Tibial nerve (tissue), 4 donors: ENCODE measurements at regions not wholly inside any gene's neighbourhood (a gene's known extent, or its start where the extent isn't known, plus 50 kb on each side); places are given as distances from the start of the nearest gene placed in this dataset.
"Not testable (repeated sequence)": the region's sequence is repeated elsewhere in the genome, so short reads cannot be mapped to it uniquely, and the experiment has no call there.

Experiments
- DNase-seq, 2 donors: peaks; one replicate each; pipeline ENCODE4 v3.0.0-alpha.2; 2019; ENCODE audit warnings: low spot score in 2 of 2
- H3K27ac ChIP-seq, 4 donors: fragments of 200-600 bp; sonication (generic) in 3 of 4; one replicate each; pipeline ENCODE4 v1.5.1; 2017 to 2019; ENCODE audit warnings: mild to moderate bottlenecking in 1 of 4
- H3K27me3 ChIP-seq, 2 donors: fragments of 200-600 bp; sonication (generic) in 1 of 2; one replicate each; pipeline versions ENCODE4 v1.5.1 to v1.6.0; 2017 to 2019
- H3K36me3 ChIP-seq, 3 donors: fragments of 200-600 bp; sonication (generic); one replicate each; pipeline ENCODE4 v1.5.1; 2018 to 2019
- H3K4me1 ChIP-seq, 4 donors: fragments of 200-600 bp; sonication (generic) in 3 of 4; one replicate each; pipeline ENCODE4 v1.5.1; 2017 to 2019
- H3K4me3 ChIP-seq, 4 donors: fragments of 200-600 bp; sonication (generic) in 3 of 4; one replicate each; pipeline ENCODE4 v1.5.1; 2017 to 2019; ENCODE audit warnings: mild to moderate bottlenecking in 1 of 4, moderate library complexity in 1 of 4
- H3K9me3 ChIP-seq, 4 donors: fragments of 200-600 bp; sonication (generic) in 3 of 4; one replicate each; pipeline ENCODE4 v1.5.1; 2017 to 2019
- CTCF ChIP-seq, 5 experiments: fragments of 200-600 bp in 3 of 5; fragments of 450-650 bp in 2 of 5; sonication (generic) in 3 of 5; IDR thresholded peaks; one replicate each; pipeline ENCODE4 v1.5.1; 2016 to 2019; ENCODE audit warnings: antibody characterized with exemption in 5 of 5, mild to moderate bottlenecking in 3 of 5, moderate library complexity in 2 of 5
- EP300 ChIP-seq, 2 donors: sonication (generic); formaldehyde crosslinking; IDR thresholded peaks; one replicate each; pipeline ENCODE4 v1.6.1; 2017; ENCODE audit warnings: antibody characterized with exemption in 2 of 2, mild to moderate bottlenecking in 1 of 2
- POLR2A ChIP-seq, 2 donors: fragments of 450-650 bp; IDR thresholded peaks; one replicate each; pipeline ENCODE4 v1.6.1; 2017; ENCODE audit warnings: antibody characterized with exemption in 2 of 2, mild to moderate bottlenecking in 2 of 2, moderate library complexity in 2 of 2
- WGBS, 2 donors: methylation state at CpG; one replicate each; pipeline ENCODE4 v1.1.5; 2018; 5-methylcytosine and 5-hydroxymethylcytosine counted together

GRCh38 chrX:80508083-80508482, 87.8 kb downstream of the TENT5D start:
- not testable (repeated sequence) for H3K27ac ChIP-seq, H3K4me1 ChIP-seq, H3K9me3 ChIP-seq, H3K27me3 ChIP-seq, H3K36me3 ChIP-seq, DNase-seq, H3K4me3 ChIP-seq
- 64 to 83% methylated on average over 1 to 3 of the region's 3 CpGs for WGBS, 2 donors

DNA sequence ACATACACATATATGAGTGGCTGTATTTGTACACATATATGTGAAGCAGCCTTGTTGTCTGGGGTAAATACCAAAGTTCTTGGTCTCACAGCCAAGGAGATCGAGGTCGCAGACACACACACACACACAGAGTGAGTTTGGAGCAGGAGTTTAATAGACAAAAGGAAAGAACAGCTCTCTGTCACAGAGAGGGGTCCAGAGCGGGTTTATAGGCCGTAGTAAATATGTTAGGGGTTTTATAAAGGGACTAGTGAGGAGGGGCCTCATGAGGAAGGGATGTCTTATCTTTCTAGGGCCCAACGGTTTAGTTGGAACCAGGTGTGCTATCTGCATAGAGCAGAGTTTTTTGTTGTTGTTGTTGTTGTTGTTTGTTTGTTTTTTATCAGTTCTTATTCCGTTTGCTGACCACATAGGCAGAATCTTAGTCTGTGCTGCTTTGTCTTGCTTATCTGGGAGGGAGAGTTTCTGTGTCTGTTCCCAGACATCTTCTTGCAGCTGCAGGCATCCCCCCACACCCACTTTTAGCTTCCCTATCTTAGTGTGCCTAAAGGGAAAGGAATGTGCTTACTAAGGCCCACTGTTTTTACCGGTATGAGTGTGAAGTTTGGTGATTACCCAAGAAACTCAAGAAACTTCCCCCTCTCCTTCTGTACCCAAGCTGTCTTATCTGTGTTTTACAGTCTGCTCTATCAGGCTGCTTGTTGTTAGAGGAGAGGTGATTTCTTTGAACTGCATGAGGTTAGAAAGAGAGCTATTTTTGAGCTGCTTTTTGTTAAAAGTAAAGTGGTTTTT, 91.9 kb downstream of the TENT5D start:
- no peak overlapping the region for H3K27ac ChIP-seq
- H3K9me3 ChIP-seq = no peaks in the 10 kb centered on the region
- no peaks in the 10 kb centered on the region for H3K4me1 ChIP-seq
- H3K27me3 ChIP-seq = no peaks in the 10 kb centered on the region
- H3K36me3 ChIP-seq = no peaks in the 10 kb centered on the region
- DNase-seq = no peak
- 22 to 34% methylated on average over 7 of the region's 7 CpGs for WGBS, 2 donors
- no peak overlapping the region for H3K4me3 ChIP-seq
- no peak for TF ChIP-seq EP300 (IDR thresholded peaks at IDR 0.05)
- no peak for TF ChIP-seq POLR2A (IDR thresholded peaks at IDR 0.05)
- no peak for TF ChIP-seq CTCF (IDR thresholded peaks at IDR 0.05)

DNA sequence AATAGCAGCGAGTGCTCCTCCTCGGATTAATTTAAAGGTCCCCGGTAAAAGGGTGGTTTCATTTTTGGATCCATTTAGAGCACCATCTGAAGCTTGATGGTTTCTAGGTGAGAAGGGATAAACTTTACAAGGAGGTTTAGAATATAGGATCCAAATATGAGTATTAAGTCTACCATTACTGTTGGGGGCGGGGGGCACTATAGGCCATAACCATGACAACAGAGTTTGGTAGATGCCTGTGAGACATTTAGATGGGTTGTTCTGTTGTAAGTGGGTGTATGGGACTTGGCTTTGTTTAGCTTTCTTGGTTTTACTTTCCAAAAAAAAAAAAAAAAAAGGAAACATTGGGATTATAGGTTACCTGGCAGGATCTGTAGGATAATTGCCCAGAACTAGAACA, 92.7 kb downstream of the TENT5D start:
- TF ChIP-seq POLR2A (IDR thresholded peaks at IDR 0.05) (no peak), EP300 (IDR thresholded peaks at IDR 0.05) (no peak), CTCF (IDR thresholded peaks at IDR 0.05) (no peak)
- DNase-seq = no peak
- Histone ChIP-seq H3K36me3 (no peaks in the 10 kb centered on the region), H3K27ac (no peak overlapping the region), H3K9me3 (no peaks in the 10 kb centered on the region), H3K4me1 (no peaks in the 10 kb centered on the region), H3K4me3 (no peak overlapping the region), H3K27me3 (no peaks in the 10 kb centered on the region)
- WGBS, 2 donors = 39 to 64% methylated on average over 4 of the region's 4 CpGs

- TF ChIP-seq POLR2A (IDR thresholded peaks at IDR 0.05) (no peak), EP300 (IDR thresholded peaks at IDR 0.05) (no peak), CTCF (IDR thresholded peaks at IDR 0.05) (no peak)
- DNase-seq = no peak
- 4% methylated on average over 2 of the region's 2 CpGs for WGBS, 2 donors
- Histone ChIP-seq H3K9me3 (no peaks in the 10 kb centered on the region), H3K27me3 (no peaks in the 10 kb centered on the region), H3K27ac (no peak overlapping the region), H3K4me3 (no peak overlapping the region), H3K36me3 (no peaks in the 10 kb centered on the region), H3K4me1 (no peaks in the 10 kb centered on the region)
Observed at GRCh38 chrX:80513625-80514024, 93.4 kb downstream of the TENT5D start.

- WGBS, 2 donors = 0% methylated on average over 1 of the region's 1 CpG
- no peak for TF ChIP-seq CTCF (IDR thresholded peaks at IDR 0.05)
- TF ChIP-seq POLR2A (IDR thresholded peaks at IDR 0.05) = no peak
- no peak for TF ChIP-seq EP300 (IDR thresholded peaks at IDR 0.05)
- Histone ChIP-seq H3K4me3 (no peak overlapping the region), H3K27ac (no peak overlapping the region), H3K9me3 (no peaks in the 10 kb centered on the region), H3K27me3 (no peaks in the 10 kb centered on the region), H3K4me1 (no peaks in the 10 kb centered on the region), H3K36me3 (no peaks in the 10 kb centered on the region)
- DNase-seq = no peak
Observed at GRCh38 chrX:80537096-80537495, 116.8 kb downstream of the TENT5D start.
